ENCODE measurements at regions not wholly inside any gene's neighbourhood (a gene's known extent, or its start where the extent isn't known, plus 50 kb on each side); places are given as distances from the start of the nearest gene placed in this dataset.

GRCh38 chr17:14451729-14452191 lies 150.9 kb downstream of the HS3ST3B1 start:
- no peak overlapping the region for H3K27ac ChIP-seq
- H3K4me3 ChIP-seq, result no peak overlapping the region
- H3K27me3 ChIP-seq, result no peaks in the 10 kb centered on the region
- H3K36me3 ChIP-seq, result no peaks in the 10 kb centered on the region
- TF ChIP-seq POLR2AphosphoS5 (IDR thresholded peaks at IDR 0.05) (no peak), POLR2A (IDR thresholded peaks at IDR 0.05) (no peak)
- TF ChIP-seq, protein P1, sequence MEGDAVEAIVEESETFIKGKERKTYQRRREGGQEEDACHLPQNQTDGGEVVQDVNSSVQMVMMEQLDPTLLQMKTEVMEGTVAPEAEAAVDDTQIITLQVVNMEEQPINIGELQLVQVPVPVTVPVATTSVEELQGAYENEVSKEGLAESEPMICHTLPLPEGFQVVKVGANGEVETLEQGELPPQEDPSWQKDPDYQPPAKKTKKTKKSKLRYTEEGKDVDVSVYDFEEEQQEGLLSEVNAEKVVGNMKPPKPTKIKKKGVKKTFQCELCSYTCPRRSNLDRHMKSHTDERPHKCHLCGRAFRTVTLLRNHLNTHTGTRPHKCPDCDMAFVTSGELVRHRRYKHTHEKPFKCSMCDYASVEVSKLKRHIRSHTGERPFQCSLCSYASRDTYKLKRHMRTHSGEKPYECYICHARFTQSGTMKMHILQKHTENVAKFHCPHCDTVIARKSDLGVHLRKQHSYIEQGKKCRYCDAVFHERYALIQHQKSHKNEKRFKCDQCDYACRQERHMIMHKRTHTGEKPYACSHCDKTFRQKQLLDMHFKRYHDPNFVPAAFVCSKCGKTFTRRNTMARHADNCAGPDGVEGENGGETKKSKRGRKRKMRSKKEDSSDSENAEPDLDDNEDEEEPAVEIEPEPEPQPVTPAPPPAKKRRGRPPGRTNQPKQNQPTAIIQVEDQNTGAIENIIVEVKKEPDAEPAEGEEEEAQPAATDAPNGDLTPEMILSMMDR (IDR thresholded peaks at IDR 0.05), result no peak
- intact Hi-C loops (cut with DNase I; ENCODE audit: low total_unique reads), result no loop called here
- no peak for DNase-seq (ENCODE audit: low spot score in 2 of 2)
- no peaks in the 10 kb centered on the region for H3K4me1 ChIP-seq
- no peaks in the 10 kb centered on the region for H3K9me3 ChIP-seq

- Histone ChIP-seq H3K27me3 (no peaks in the 10 kb centered on the region), H3K4me3 (no peak overlapping the region), H3K4me1 (no peaks in the 10 kb centered on the region), H3K36me3 (no peaks in the 10 kb centered on the region), H3K27ac (no peak overlapping the region), H3K9me3 (no peaks in the 10 kb centered on the region)
- intact Hi-C loops (cut with DNase I; ENCODE audit: low total_unique reads), result no loop called here
- TF ChIP-seq, protein P1 (IDR thresholded peaks at IDR 0.05), result no peak
- TF ChIP-seq POLR2AphosphoS5 (IDR thresholded peaks at IDR 0.05), result no peak
- TF ChIP-seq POLR2A (IDR thresholded peaks at IDR 0.05), result no peak
- DNase-seq (ENCODE audit: low spot score in 2 of 2), result no peak
Observed at GRCh38 chr17:14448818-14449217, 147.9 kb downstream of the HS3ST3B1 start.

GRCh38 chr17:14446825-14447224 lies 145.9 kb downstream of the HS3ST3B1 start:
- H3K27me3 ChIP-seq, result no peaks in the 10 kb centered on the region
- no peaks in the 10 kb centered on the region for H3K4me1 ChIP-seq
- H3K36me3 ChIP-seq, result no peaks in the 10 kb centered on the region
- intact Hi-C loops (cut with DNase I; ENCODE audit: low total_unique reads), result no loop called here
- H3K27ac ChIP-seq, result no peak overlapping the region
- TF ChIP-seq POLR2AphosphoS5 (IDR thresholded peaks at IDR 0.05) (no peak), POLR2A (IDR thresholded peaks at IDR 0.05) (no peak)
- TF ChIP-seq, protein P1 (IDR thresholded peaks at IDR 0.05), result no peak
- H3K9me3 ChIP-seq, result no peaks in the 10 kb centered on the region
- H3K4me3 ChIP-seq, result no peak overlapping the region
- DNase-seq (ENCODE audit: low spot score in 2 of 2), result no peak

- Histone ChIP-seq H3K4me3 (no peak overlapping the region), H3K27ac (no peak overlapping the region), H3K27me3 (no peaks in the 10 kb centered on the region), H3K36me3 (no peaks in the 10 kb centered on the region), H3K9me3 (no peaks in the 10 kb centered on the region), H3K4me1 (no peaks in the 10 kb centered on the region)
- intact Hi-C loops (cut with DNase I; ENCODE audit: low total_unique reads), result no loop called here
- TF ChIP-seq, protein P1 (IDR thresholded peaks at IDR 0.05), result no peak
- TF ChIP-seq POLR2A (IDR thresholded peaks at IDR 0.05) (no peak), POLR2AphosphoS5 (IDR thresholded peaks at IDR 0.05) (no peak)
- DNase-seq (ENCODE audit: low spot score in 2 of 2), result no peak
Observed at GRCh38 chr17:14444915-14445314, 144.0 kb downstream of the HS3ST3B1 start.

DNA sequence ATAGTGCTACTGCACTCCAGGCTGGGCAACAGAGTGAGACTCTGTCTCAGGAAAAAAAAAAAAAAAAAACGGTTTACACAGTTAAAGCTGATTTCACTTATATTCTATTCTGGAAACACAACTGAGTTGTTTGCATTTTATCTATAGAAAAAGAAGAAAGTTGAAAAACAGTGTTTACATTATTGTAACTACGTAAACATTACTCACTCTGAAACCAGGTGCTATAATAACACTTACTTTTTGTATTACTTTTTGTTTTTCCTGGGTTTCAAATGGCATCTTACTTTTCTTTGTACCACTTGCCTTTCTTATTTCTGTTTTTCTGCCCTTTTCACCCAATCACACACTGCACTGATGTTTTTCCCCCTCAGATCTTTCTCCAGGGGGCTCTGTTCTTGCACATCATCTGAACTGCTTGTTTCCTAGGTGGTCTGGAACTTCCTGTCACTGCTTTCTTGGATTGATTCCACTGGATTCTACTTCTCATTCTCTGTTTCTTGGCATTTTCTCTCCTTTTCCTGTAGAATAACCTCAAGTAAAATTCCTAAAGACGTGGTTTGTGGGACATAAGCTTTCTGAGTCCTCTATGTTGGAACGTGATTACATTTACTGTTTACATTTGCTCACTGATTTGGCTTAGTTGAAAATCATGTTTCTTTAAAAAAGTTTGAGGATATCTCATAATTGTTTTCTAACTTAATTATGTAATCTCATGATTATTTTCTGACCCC lies 142.1 kb downstream of the HS3ST3B1 start:
- DNase-seq (ENCODE audit: low spot score in 2 of 2), result no peak
- Histone ChIP-seq H3K36me3 (no peaks in the 10 kb centered on the region), H3K9me3 (no peaks in the 10 kb centered on the region), H3K4me3 (no peak overlapping the region), H3K27ac (no peak overlapping the region), H3K27me3 (no peaks in the 10 kb centered on the region), H3K4me1 (no peaks in the 10 kb centered on the region)
- intact Hi-C loops (cut with DNase I; ENCODE audit: low total_unique reads), result no loop called here
- TF ChIP-seq POLR2AphosphoS5 (IDR thresholded peaks at IDR 0.05) (no peak), POLR2A (IDR thresholded peaks at IDR 0.05) (no peak)
- TF ChIP-seq, protein P1 (IDR thresholded peaks at IDR 0.05), result no peak

Data from breast epithelium (tissue), 4 donors.